ENCODE measurements at regions not wholly inside any gene's neighbourhood (a gene's known extent, or its start where the extent isn't known, plus 50 kb on each side); places are given as distances from the start of the nearest gene placed in this dataset.

DNA sequence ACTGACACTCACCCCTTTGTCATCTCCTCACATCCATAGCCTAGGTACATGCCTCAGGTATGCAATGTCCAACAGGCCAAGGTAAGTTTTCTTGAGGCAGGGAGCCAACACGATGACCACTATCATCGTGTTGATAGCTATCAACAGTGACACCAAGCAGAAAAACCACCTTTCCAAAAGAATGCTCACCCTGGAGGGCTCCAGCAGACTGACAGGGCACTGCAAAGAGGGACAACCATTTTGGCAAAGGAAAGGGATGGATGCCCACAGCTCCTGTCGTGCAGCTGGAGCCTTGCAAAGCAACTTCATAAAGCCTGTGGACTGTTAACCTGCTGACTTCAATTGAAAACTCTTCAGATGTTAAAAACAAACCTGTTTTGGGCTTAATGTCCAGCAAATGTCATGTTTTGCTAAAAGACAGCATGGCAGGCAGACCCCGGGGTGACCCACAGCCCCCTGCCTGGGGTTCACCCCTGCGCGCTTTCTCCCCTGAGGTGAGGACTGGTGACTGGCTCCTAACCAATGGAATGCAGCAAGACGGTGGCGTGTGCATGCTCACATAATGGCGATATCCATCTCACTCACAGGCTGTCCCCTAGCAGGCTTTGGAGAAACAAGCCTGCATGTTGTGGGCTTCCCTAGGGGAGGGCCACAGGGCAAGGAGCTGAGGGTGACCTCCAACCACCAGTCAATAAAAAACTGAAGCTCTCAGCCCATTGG, 293.8 kb downstream of the TCERG1L start:
- intact Hi-C loops (cut with DNase I), result no loop called here
- H3K27ac ChIP-seq, result no peak overlapping the region
- 58% methylated on average over 9 of the region's 9 CpGs for WGBS (ENCODE audit: insufficient coverage, low coverage, low lambda C conversion rate, missing lambda C conversion rate)
- H3K4me3 ChIP-seq, result no peak overlapping the region
- no peaks in the 10 kb centered on the region for H3K36me3 ChIP-seq
- H3K4me1 ChIP-seq, result no peaks in the 10 kb centered on the region
- H3K27me3 ChIP-seq, result no peaks in the 10 kb centered on the region
- H3K9me3 ChIP-seq, result no peaks in the 10 kb centered on the region
- DNase-seq, result peak in 2 of 3 donors; percentile 12 to 22
- ATAC-seq, result no peak
- TF ChIP-seq, protein P1, sequence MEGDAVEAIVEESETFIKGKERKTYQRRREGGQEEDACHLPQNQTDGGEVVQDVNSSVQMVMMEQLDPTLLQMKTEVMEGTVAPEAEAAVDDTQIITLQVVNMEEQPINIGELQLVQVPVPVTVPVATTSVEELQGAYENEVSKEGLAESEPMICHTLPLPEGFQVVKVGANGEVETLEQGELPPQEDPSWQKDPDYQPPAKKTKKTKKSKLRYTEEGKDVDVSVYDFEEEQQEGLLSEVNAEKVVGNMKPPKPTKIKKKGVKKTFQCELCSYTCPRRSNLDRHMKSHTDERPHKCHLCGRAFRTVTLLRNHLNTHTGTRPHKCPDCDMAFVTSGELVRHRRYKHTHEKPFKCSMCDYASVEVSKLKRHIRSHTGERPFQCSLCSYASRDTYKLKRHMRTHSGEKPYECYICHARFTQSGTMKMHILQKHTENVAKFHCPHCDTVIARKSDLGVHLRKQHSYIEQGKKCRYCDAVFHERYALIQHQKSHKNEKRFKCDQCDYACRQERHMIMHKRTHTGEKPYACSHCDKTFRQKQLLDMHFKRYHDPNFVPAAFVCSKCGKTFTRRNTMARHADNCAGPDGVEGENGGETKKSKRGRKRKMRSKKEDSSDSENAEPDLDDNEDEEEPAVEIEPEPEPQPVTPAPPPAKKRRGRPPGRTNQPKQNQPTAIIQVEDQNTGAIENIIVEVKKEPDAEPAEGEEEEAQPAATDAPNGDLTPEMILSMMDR (IDR thresholded peaks at IDR 0.05), result no peak
- no peak for TF ChIP-seq POLR2A (IDR thresholded peaks at IDR 0.05)

DNA sequence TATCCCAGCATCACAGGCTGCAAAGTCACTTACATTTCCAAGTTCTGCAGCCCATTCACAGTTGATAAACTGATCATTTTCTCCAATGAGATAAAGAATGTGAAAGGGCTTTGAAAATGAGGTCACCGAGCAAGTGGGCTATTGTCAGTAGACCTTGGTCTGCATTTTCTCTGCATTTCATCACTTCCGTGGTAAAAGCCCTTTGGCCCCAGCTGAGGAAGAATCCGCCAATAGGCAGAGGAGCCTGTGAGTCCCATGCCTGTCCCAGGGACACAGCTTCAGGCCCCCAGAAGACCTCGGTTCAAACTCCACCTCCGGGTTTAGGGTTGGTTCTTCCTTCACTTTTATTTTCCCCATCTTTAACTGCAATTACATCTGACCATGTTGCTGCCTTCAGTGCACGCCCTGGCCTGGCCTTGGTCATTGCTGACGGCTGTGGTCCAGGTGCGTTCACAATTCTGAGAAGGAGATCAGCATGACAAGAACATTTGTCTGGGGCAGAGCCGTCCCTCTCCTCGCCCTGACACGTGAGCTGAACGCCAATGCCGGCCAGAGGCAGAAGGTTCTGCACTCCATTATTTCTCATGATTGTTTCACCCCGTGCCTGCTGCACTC, 292.5 kb downstream of the TCERG1L start:
- intact Hi-C loops (cut with DNase I), result no loop called here
- no peak for DNase-seq
- WGBS (ENCODE audit: insufficient coverage, low coverage, low lambda C conversion rate, missing lambda C conversion rate), result 52% methylated on average over 14 of the region's 14 CpGs

DNA sequence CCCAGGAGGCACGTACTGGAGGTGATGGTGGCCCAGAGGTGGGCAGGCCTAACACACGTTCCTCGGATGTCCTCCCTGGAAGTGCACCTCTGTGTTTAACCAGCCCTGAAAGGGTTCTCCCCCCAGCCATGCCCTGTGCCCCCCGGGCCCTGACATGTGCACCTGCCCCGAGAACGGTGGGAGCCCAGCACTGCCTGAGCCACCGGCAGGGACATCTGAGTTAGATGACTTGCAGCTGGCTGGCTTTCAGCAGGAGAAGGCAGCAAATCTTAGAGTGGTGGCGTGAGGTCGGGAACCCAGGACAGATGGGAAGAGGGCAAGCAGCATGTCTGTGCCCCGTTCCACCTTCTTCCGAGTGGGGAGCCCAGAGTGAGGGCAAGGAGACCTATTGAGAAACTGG, 291.8 kb downstream of the TCERG1L start:
- ATAC-seq, result no peak
- intact Hi-C loops (cut with DNase I), result no loop called here
- Histone ChIP-seq H3K4me3 (no peak overlapping the region), H3K27me3 (no peaks in the 10 kb centered on the region), H3K9me3 (no peaks in the 10 kb centered on the region), H3K36me3 (no peaks in the 10 kb centered on the region), H3K27ac (no peak overlapping the region), H3K4me1 (no peaks in the 10 kb centered on the region)
- DNase-seq, result peak in 1 of 3 donors; percentile 31
- 26% methylated on average over 2 of the region's 11 CpGs for WGBS (ENCODE audit: insufficient coverage, low coverage, low lambda C conversion rate, missing lambda C conversion rate)
- TF ChIP-seq, protein P1 (IDR thresholded peaks at IDR 0.05), result no peak
- TF ChIP-seq POLR2A (IDR thresholded peaks at IDR 0.05), result no peak

More for the DNA sequence above, 292.5 kb downstream of the TCERG1L start:
- ATAC-seq, result no peak
- H3K36me3 ChIP-seq, result no peaks in the 10 kb centered on the region
- TF ChIP-seq POLR2A (IDR thresholded peaks at IDR 0.05), result no peak
- TF ChIP-seq, protein P1 (IDR thresholded peaks at IDR 0.05), result no peak
- H3K4me1 ChIP-seq, result no peaks in the 10 kb centered on the region
- no peak overlapping the region for H3K4me3 ChIP-seq
- H3K27ac ChIP-seq, result no peak overlapping the region
- no peaks in the 10 kb centered on the region for H3K9me3 ChIP-seq
- no peaks in the 10 kb centered on the region for H3K27me3 ChIP-seq

DNA sequence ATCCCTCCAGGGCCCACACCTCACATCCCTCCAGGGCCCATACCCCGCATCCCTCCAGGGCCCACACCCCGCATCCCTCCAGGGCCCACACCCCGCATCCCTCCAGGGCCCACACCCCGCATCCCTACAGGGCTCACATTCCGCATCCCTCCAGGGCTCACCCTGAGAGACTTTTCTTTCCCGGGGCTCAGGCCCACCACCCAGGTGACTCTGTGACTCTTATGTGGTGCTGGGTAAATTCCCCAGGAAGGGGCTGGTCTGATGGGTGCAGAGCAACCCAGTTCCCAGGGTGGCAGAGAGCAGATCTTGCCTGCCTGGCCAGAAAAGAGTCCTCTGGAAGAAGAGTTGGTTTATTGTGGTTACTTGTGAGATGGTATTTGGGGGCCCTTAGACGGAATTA, 290.7 kb downstream of the TCERG1L start:
- no peaks in the 10 kb centered on the region for H3K4me1 ChIP-seq
- no peaks in the 10 kb centered on the region for H3K9me3 ChIP-seq
- intact Hi-C loops (cut with DNase I), result no loop called here
- H3K27me3 ChIP-seq, result no peaks in the 10 kb centered on the region
- WGBS (ENCODE audit: insufficient coverage, low coverage, low lambda C conversion rate, missing lambda C conversion rate), result 75% methylated on average over 6 of the region's 7 CpGs
- ATAC-seq, result no peak
- no peak for TF ChIP-seq POLR2A (IDR thresholded peaks at IDR 0.05)
- DNase-seq, result no peak
- no peak overlapping the region for H3K4me3 ChIP-seq
- H3K36me3 ChIP-seq, result no peaks in the 10 kb centered on the region
- H3K27ac ChIP-seq, result no peak overlapping the region

DNA sequence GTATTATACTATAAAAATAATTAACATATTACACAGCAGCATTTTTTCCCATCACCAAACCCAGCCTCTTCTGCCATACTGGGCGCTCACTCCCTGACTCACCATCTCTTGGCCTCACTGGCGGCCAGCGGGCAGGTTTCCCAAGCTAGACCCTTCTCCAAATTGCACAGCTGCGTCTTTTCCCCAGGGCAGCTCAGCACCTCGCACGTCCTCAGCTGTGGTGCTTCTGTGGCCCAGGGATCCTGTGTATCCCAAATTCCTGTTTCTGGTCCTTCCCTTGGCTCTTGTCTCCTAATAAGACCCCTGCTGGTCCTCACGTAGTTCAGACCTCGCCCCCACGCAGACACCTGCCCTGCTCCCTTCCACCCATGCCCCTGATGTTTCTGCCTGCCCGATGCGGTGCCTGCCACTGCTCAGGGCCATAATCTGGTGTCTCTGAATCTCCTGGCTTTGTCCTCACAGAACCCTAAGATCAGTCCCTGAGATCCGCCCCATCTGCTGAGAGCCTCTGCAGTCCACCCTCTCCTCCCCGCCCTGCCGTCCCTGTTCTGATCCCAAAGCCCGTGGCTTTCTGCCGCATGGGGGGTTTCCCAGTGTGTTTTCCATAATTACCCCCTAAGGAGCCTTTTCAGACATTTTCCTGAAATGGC, 290.1 kb downstream of the TCERG1L start:
- H3K36me3 ChIP-seq, result no peaks in the 10 kb centered on the region
- TF ChIP-seq, protein P1 (IDR thresholded peaks at IDR 0.05), result no peak
- no peak for TF ChIP-seq POLR2A (IDR thresholded peaks at IDR 0.05)
- H3K4me1 ChIP-seq, result no peaks in the 10 kb centered on the region
- no peak overlapping the region for H3K4me3 ChIP-seq
- intact Hi-C loops (cut with DNase I), result no loop called here
- ATAC-seq (no peak), DNase-seq (peak in 1 of 3 donors; percentile 27)
- H3K9me3 ChIP-seq, result no peaks in the 10 kb centered on the region
- 70% methylated on average over 10 of the region's 16 CpGs for WGBS (ENCODE audit: insufficient coverage, low coverage, low lambda C conversion rate, missing lambda C conversion rate)
- H3K27ac ChIP-seq, result no peak overlapping the region
- H3K27me3 ChIP-seq, result no peaks in the 10 kb centered on the region

Measured in right lobe of liver (tissue), 6 donors.